ENCODE measurements at regions not wholly inside any gene's neighbourhood (a gene's known extent, or its start where the extent isn't known, plus 50 kb on each side); places are given as distances from the start of the nearest gene placed in this dataset.

DNA sequence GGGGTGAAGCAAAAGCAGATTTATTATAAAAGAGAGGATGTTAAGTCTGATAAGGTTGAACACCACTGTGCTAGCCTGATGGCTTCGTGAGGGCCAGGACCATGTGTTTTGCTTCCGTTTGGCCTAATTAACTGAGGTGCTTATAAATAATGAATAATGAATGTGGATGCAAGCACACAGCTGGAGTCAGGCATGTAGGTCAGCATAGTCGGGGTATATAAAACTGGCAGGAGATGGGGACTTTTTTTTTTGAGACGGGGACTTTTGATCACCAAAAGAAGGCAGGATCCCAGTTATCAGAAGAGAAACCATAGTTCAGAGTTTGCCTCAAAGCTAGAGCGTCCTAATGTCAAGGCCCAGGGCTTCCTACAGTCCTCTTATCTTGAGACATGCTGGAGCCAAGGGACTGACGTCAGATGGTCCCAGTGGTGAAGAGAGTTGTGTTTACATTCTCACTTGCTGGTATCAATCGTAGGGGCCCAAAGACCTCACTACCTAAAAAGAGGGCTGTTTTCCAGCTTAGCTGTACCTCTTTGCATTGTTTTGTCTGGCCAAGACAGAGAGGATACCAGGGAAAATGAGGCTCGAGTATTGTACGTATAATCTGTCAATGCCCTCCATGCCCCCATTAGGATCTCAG is 50.4 kb downstream of the RTL9 start:
- no peak for DNase-seq

DNA sequence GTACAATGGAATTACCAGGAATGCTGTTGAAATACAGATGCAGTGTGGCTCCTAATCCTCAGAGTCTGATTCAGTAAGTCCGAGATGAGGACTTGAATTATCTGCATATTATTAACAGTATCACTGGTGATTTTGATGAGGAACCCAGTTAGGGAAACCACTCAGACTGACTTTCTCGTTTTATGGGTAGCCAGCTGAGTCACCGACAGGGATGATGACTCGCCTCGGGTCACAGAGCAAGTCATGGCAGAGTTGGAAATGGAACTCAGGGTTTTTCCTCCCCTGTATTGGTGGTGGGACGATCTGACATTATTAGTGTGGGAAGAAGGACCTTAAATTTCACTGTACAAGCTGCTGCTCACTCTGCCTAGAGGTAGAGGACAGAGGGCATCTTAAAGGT is 51.3 kb downstream of the RTL9 start:
- no peak for DNase-seq

DNA sequence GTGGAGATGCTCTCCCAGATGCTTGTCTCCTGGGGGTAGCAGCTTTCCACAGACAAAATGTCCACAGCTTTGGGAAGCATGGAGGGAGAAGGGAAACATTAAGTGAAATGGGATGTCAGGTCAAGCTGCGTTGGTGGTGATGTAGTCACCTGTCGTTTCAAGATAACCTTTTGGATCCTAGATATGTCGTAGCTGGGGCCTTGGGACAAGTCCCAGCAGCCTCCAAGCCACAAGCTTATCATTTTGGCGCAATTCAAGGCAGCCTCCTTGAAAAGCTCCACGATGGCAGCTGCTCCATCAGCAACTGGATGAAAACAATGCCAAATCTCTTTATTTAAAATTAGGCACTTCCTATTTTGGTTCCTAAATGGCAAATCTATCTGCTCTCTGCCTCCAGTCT is 52.0 kb downstream of the RTL9 start:
- DNase-seq = no peak

DNA sequence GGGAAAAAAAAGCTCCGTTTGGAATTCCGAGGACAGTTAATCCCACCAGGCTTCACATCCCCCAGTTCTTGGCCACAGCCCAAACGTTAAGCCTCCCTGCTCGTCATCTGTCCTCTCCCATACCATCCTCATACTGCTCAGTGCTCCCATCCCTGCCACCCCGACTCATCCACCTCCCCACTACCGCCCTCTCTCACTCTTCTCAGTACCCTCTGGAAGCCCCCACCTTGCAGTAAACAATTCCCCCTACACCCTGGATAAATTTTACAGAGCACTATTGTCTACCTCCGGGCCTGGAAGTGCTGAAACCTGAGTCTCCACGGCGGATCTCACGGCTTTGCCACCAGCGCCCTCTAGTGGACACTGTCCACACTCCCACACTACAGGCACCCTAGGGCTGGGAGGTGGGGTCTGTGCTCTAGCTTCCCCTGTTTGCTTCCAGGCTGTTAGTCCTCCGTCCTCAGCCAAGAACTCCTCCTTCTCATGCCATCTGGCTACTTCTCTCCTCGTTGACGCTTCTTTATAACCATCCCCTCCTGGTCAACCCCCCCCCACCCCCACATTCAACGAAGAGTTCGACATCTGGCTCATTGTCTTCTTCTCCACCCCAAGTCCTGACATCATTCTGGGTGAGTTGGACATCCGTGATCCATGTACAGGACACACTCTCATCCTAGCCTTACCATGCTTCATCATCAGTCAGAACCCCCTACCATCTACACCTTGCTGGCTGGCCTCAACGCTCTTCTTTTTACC is 54.5 kb downstream of the RTL9 start:
- peak; percentile 79 for DNase-seq

DNA sequence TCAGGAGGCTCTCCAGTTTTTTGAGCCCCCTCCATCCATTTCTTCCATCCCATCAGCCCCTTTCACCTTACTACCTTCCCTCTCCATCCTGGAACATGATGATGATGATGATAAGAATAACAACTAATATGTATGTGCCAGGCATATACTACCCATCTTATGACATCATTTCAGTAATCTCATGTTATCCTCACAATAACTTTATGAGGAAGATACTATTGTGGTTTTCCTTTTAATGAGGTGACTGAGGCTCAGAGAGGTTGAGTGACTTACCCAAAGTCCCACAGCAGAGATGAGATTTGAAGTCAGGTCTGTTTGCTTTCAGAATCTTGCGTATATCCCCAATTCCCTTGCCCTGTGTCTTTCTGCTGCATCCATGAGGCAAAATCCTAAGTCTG is 55.1 kb downstream of the RTL9 start:
- DNase-seq = no peak

DNA sequence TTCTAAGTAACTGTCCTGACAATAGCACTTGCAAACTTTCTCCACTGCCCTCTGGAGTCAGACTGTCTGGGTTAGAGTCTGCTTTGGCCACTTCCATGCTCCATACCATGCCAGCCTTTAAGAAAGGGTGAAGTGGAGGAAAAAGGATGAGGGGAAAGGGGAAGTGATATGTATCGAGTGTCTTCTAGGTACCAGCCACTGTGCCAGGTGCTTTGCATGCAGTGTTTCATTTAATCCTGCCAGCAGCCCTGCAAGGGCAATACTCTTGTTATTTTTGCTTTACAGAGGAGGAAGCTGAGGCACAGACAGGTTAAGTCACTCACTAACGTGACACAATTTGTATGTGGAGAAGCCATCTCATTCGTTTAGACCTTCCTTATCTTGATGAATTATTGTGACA is 55.6 kb downstream of the RTL9 start:
- DNase-seq = no peak

DNA sequence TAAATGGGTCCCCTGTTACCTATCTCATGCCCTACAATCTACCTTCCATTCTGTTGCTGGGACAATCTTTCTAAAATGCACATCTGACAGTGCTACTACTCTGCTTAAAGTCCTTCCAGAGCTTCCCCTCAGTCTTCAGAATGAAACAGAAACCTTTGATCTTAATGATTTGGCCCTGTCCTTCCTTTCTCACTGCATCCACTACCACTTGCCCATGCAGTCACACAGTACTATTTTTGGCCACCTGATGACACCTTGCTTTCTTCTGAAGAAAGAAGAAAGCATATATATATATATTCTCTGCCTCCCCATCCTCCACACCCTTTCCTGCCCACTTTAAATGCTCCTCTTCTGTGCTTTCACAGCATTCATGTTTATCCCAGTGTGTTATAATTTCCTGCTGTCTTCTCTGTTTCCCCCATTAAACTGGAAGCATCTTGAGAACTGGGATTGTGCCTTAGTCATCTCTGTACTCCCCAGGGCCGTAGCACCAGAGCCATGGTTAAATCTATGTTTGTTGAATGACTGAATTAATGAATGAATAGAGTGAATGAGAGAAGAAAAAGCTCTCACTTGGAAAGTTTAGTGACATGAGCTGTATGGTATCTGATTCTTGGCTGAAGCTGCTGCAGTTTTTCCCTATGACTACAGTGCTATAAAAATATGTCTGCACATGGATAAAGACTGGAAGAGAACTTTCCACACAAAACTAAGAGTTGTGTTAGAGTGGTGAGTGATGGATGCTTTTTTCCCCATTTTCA is 56.2 kb downstream of the RTL9 start:
- no peak for DNase-seq

DNA sequence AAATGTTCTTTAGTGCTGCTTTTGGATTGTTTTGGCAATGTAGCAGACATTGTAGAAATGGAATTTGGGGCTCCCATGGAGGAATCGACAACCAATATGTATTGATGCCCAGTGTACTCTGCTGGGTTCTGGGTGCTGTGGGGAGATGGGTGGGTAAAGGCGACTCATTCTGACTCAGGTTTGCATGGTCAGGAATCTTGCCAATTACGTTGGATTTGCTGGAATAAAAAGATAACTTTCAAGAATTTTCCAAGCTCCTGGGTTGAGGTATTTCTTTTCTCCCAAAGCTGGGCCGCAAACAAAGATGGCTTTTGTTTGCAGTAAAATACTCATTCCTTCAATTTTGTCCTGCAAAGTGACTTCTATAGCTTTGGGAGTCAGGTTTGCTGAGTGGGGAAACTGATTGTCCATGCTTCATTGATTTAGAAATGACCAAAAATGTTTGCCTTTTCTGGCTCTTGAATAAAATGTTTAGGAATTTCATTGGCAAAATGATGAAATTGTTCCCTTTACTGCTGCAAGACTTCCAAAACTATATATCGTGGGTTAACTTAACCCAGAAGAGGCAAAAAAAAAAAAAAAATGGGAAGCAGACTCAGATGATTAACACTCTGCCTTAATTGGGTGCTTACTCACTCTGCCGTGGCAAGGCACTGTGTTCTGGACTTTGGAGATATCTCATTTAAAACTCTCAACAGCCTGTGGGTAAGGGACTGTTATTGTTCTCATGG is 57.0 kb downstream of the RTL9 start:
- no peak for DNase-seq

DNA sequence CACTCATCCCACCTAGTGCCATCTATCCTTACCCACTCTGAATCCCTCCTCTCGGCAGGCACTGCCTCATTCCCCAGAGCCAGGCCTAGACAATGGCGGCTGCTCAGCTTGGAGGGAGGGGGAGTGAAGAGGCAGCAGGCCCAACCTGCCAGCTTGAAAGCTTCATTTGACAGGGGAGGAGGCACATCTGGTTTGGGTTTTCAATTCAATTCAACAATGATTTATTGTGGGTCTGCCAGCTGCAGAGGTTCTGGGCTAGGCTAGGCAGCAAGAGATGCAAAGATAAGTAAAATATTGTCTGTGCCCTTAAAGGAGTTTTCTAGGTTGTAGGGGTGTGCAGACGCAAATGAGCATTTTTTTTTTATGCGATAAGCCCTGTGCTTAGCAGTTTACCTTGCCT is 58.5 kb downstream of the RTL9 start:
- no peak for DNase-seq

DNA sequence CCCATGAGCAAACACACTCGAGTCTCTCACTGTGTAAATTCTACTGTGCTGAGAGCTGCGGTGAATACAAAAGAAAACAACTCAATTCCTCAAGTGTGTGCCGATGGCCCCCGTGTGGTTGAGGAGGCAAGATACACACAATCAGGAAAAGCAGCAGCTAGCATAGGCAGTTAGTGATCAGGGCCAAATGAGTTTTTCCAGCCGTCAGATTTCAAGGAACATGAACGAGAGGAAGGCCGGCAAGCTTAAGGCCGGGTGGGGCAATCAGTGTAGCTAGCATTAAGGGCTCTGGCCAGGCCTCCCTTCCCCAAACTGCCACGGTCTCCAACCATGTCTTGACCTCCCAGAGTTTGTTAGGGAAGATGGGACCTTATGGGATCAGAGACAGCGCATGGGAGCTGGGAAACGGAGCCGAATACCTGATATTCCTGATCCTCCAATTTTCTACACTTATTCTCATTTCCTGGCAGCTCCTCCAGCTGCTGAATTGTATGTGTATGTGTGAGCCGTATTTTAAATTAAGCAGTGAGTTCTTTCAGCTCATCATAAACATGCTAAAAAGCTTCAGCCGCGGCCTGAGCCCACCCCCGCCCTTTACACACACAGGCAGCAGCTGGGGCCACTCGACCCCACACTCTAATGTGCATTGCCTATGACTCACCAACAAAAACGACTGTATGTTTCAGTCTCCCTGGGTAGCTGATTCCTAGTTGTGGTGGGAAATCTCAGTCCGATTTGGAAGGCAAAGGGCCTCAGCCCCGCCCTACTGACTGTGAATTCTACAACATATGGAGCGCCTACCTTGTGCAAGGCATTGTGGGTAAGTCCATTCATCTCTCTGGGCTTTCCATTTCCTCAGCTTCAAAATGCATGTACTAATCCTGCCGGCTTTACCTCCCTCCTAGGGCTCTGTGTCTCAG is 59.9 kb downstream of the RTL9 start:
- peak; percentile 66 for DNase-seq

DNA sequence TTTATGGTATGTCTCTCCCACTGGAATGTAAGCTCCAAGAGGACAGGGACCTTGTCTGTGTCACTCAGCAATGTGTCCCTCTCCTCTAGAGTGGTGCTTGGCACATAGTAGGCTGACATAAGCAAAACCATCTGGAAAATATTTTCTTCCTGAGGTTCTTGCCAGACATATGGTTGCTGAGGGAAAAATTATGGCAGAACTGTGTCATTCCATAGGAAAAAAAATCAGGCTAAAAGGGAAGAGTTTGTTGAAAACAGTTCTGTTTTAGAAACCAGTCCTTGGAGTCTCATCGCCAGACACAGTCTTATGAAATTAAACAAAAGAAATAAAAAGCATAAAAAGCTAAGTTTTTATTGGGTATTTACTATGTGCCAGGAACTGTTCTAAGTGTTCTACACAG is 60.9 kb downstream of the RTL9 start:
- no peak for DNase-seq

DNA sequence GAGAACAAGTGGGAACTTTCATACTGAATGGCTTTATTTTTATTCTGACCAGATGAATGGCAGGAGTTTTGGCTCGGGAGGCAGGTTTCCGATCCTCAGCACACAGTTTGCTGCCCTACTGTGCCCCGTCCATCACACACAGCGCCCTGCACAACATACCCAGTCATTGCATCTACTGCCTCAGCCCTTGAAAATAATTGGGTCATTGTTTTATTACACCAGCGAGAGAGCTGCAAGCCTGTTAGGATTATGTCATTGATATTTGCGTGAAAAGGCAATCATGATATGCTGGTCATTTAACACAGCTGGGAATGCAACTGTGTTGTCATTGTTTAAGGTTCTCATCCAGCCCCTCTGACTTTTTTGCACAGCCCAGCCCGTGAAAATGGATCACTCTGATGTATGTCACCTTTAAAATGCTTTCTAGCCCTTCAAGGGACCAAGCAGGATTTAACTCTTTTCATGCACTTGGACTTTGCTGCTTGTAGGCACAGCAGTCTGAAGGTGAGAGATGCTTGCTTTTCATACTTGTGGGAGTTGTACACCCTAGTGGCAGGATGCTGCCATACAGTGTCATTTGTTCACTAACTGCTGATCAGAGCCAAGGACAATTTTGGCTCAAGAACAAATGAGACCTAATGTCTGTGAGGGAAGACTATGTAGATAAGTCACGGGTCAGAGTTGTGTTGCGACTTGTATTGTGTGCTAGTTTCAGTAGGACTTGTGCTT is 62.3 kb downstream of the RTL9 start:
- DNase-seq = no peak

DNA sequence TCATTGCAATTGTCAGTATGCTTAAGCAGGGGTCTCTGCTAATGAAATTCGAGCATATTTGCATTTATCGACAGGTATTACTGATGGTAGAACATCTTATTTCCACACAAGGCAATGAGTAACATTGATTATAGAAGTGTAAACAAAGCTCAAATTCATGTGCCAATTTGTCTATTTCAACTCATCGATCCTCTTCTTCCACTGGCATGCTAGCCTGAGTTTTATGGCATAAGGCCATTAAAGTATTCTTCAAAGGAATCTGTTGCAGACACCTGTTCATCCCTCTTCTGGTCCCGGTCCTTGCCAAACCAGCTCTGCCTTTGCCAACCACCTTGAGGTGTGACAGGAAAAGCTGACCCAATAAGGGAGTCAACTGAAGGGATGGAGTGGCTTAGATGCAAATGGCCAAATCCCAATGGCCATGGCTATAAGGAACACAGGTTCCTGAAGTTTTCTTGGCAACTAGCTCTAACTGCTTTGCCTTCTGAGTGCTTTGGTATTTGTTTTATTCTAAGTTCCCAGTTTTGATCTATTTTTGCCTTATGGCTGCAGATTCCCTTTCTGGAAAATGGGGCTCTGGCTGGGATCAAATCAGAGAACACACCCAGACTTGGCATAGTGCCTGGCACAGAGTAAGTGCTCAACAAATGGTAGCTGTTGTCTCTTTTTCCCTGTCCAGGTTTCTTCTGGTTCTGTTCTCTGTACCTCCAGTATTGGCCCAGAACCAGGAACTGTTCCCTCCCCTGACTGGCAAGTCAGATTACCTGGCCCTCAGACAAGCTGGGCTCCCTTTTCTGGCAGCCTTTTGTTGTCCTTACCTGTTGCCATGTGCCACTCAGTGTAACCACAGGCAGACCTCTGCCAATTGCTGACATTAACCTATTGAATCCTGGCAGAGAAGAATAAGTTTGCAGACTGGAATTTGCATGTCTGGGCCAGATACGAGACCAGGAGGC is 63.1 kb downstream of the RTL9 start:
- DNase-seq = peak; percentile 19

DNA sequence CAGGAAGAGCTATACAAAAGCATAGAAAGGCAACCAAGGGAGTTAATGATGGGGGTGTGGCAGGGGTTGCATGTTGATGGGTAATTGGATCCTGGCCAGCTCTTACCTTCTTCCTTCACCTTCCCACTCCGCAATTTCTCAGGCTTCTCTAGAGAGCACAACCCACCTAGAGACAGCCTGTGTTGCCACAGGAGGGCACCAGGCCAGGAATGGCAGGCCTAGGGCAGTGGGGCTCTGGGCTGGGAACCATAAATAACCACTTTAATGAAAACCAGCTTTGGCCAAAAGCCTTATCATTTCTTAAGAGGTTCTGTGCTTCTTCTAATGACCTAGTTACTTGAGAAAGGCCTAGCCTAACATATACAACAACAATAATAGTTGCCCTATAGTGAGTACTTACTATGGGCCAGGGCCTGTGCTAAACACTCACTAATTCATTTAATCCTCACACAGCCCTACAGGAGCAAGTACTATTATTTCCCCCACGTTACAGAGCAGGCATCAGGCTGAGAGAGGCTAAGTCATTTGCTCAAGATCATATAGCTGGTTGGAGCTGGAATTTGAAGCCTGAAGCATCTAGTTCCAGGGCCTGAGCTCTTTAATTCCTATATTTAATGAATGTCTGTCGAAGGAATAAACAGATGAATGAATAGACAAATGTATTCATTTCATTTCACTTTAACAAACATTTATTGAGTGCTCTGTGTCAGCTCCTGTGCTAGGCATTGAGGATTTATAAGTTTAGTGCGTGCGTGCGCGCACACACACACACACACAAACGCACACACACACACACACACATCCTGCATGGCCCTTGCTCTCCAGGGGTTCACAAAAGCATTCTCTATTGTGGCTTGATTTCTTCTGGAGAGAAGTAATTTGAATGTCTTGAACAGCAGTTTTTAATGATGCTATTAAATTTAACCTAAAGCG is 66.8 kb downstream of the RTL9 start:
- DNase-seq = peak; percentile 36

DNA sequence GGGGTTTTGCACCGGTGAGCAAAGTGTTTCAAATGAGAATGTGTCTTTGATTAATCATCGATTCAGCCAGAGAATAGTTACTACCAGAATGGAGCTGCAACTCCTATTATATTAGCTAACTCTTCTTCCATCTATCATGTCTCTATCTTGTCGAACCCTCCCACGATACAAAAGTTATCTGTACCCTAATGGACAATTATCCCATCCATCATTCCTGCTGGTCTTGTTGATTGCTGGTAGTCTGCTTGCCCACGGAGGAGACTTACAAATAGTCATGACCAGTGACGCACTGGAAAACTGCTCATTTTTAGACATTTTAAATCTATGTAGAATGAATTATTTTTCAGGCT is 67.5 kb downstream of the RTL9 start:
- no peak for DNase-seq

DNA sequence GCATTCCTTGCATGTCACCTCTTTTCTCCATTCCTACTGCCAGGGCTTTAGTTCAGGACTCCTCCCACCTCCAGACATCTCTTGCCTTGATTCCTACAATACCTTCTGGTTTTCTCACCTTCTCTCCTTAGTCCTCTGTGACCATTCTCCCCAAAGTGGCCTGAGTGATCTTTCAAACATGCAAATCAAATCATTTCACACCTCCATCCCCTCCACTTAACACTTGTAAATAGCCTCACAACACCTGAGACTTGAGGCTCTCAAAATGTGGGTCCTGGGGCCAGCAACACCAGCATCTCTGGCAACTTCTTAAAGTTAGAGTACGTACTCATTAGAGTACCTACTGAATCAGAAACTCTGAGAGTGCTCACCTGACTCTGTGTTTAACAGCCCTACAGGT is 68.4 kb downstream of the RTL9 start:
- DNase-seq = no peak

DNA sequence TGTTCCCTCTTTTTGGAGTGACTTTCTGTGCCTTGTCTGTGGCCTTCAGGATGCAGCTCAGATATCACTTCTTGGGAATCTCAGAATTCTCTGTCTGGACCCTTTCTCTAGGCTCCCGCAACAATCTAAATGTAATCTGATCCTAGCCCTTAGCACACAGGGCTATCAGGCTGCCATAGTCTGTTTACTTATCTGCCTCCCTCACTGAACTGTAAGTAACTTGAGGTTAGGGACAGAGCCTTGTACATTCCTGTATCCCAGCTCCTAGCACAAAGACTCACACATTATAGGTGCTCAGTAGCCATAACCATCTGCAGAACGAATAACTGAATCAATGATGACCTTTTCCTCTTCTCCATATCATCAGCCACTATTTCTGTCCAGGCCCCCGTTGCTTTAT is 69.5 kb downstream of the RTL9 start:
- no peak for DNase-seq

DNA sequence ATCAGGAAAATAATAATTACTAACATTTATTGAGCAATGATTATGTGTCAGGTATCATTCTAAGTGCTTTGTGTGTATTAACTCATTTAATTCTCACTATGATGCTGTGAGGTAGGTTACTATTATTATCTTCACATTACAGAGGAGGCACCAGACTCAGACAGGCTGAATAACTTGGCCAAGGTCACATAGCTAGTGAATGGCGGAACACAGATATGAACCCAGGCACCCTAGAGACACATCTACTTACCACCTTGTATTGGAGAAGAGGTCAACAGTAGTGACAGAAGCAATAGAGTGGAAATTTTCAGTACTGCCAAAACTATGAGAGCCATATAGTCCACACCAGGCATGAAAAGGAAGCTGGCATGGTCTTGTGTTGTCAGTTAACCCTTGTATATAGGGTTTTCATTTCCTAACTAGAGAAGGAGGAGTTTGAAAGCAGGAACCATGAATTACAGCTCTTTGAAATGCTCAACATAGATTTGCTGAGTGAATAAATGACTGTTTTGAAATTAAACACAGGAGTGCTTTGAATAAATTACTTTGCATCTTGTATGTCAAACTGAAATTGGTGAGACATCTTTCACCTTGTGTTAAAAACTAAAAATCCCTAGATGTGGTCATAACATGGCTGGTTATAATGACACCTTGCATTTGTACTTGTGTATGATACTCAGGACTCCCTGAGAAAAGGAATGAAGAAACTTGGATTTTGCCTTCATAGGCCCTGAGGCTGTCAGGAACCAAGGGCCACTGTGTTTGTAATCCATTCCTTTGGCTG is 71.8 kb downstream of the RTL9 start:
- DNase-seq = no peak

All from NCI-H345 (cell line).